H1 (cell line): ENCODE measurements at regions not wholly inside any gene's neighbourhood (a gene's known extent, or its start where the extent isn't known, plus 50 kb on each side); places are given as distances from the start of the nearest gene placed in this dataset.

ENCODE experiments used
- CTCF ChIA-PET: fragments of 300-600 bp; sonication (Branson Sonifier 250); formaldehyde crosslinking; loops from one replicate; lab custom pipeline; 2021; ENCODE audit not compliant: partially characterized antibody; lab: Charles Lee
- POLR2A ChIA-PET: fragments of 300-600 bp; sonication (Branson Sonifier 250); formaldehyde crosslinking; loops from one replicate; lab custom pipeline; 2021; ENCODE audit warnings: inconsistent platforms; ENCODE audit not compliant: partially characterized antibody; lab: Charles Lee
- DNase-seq, 2 experiments: peaks; one replicate each; pipeline versions ENCODE4 v3.0.0 to v3.0.0-alpha.2; 2010 to 2022; ENCODE audit warnings: low spot score in 2 of 2, low read depth in 1 of 2, mixed read lengths in 1 of 2
- FAIRE-seq: peaks from 2 replicates; lab custom pipeline; 2011; peaks lifted over from hg19 to GRCh38; lab: Jason Lieb, UNC
- H2AFZ ChIP-seq: 2 replicates; pipeline ENCODE4 v1.8.1; 2012; ENCODE audit warnings: low read length, inconsistent platforms
- H2AK5ac ChIP-seq: 2 replicates; pipeline ENCODE4 v1.6.1; 2013; ENCODE audit warnings: low read depth, low read length
- H2BK120ac ChIP-seq: replicated peaks from 2 replicates; pipeline ENCODE3; 2013; ENCODE audit warnings: low read depth, low read length, inconsistent platforms
- H2BK12ac ChIP-seq: 2 replicates; pipeline ENCODE4 v1.6.1; 2013; ENCODE audit warnings: low read depth, low read length
- H2BK15ac ChIP-seq: 2 replicates; pipeline ENCODE4 v1.6.1; 2013; ENCODE audit warnings: low read length
- H2BK20ac ChIP-seq: 2 replicates; pipeline ENCODE4 v1.6.1; 2013; ENCODE audit warnings: low read length
- H2BK5ac ChIP-seq: 2 replicates; pipeline ENCODE4 v1.6.1; 2013; ENCODE audit warnings: low read depth, low read length
- H3K14ac ChIP-seq: 2 replicates; pipeline ENCODE4 v1.6.1; 2013; ENCODE audit warnings: inconsistent platforms; ENCODE audit not compliant: insufficient read length
- H3K18ac ChIP-seq: 2 replicates; pipeline ENCODE4 v1.6.1; 2013; ENCODE audit warnings: low read length; ENCODE audit errors: extremely low read depth
- H3K23ac ChIP-seq: 2 replicates; pipeline ENCODE4 v1.6.1; 2013; ENCODE audit warnings: inconsistent platforms; ENCODE audit not compliant: insufficient read length
- H3K23me2 ChIP-seq: 2 replicates; pipeline ENCODE4 v1.6.1; 2013; ENCODE audit warnings: low read depth, low read length
- H3K27ac ChIP-seq: 2 replicates; pipeline ENCODE4 v1.6.1; 2011; ENCODE audit warnings: low read depth, low read length, inconsistent platforms
- H3K27me3 ChIP-seq, 4 experiments: replicated peaks in 1 of 4; 1 replicate in 1 of 4; 2 replicates in 3 of 4; pipeline versions ENCODE4 v1.6.1 to v1.8.1; 2011 to 2013; ENCODE audit warnings: low read length in 3 of 4, mild to moderate bottlenecking in 3 of 4, inconsistent platforms in 2 of 4, mixed read lengths in 2 of 4, moderate library complexity in 1 of 4; ENCODE audit not compliant: control insufficient read depth in 3 of 4, insufficient read depth in 3 of 4; ENCODE audit errors: extremely low read depth in 1 of 4
- H3K36me3 ChIP-seq, 4 experiments: 2 replicates each; pipeline versions ENCODE4 v1.6.1 to v1.8.1; 2011 to 2013; ENCODE audit warnings: mild to moderate bottlenecking in 4 of 4, low read length in 3 of 4, moderate library complexity in 2 of 4, control low read depth in 1 of 4, inconsistent platforms in 1 of 4; ENCODE audit not compliant: insufficient read depth in 4 of 4, control insufficient read depth in 2 of 4
- H3K4ac ChIP-seq: replicated peaks from 2 replicates; pipeline ENCODE3; 2013; ENCODE audit warnings: low read length, low read depth, mixed read lengths, inconsistent platforms; ENCODE audit not compliant: insufficient read length
- H3K4me1 ChIP-seq, 4 experiments: replicated peaks in 1 of 4; 1 replicate in 1 of 4; 2 replicates in 3 of 4; pipeline versions ENCODE4 v1.6.1 to v1.8.1; 2011 to 2013; ENCODE audit warnings: low read length in 3 of 4, inconsistent platforms in 2 of 4, mixed read lengths in 1 of 4; ENCODE audit not compliant: insufficient read depth in 4 of 4, control insufficient read depth in 3 of 4
- H3K4me2 ChIP-seq, 2 experiments: 2 replicates each; pipeline versions ENCODE4 v1.6.1 to v1.8.1; 2011 to 2013; ENCODE audit warnings: low read depth in 2 of 2, low read length in 2 of 2, control low read depth in 1 of 2, inconsistent platforms in 1 of 2, mild to moderate bottlenecking in 1 of 2; ENCODE audit not compliant: insufficient read depth in 1 of 2
- H3K4me3 ChIP-seq, 4 experiments: fragments of 200-600, 300-600 bp in 1 of 4; sonication (generic), shearing (Covaris generic), sonication (Bioruptor Twin) in 1 of 4; 2 replicates each; pipeline versions ENCODE4 v1.5.1 to v1.8.1; 2011 to 2016; ENCODE audit warnings: low read length in 4 of 4, low read depth in 3 of 4, control low read depth in 2 of 4, inconsistent platforms in 2 of 4, mild to moderate bottlenecking in 2 of 4, mixed read lengths in 1 of 4, moderate library complexity in 1 of 4; ENCODE audit not compliant: insufficient read depth in 2 of 4; ENCODE audit errors: extremely low read depth in 1 of 4
- H3K56ac ChIP-seq: replicated peaks from 2 replicates; pipeline ENCODE3; 2013; ENCODE audit warnings: low read depth, mild to moderate bottlenecking, mixed read lengths, low read length, inconsistent platforms; ENCODE audit not compliant: insufficient read length
- H3K79me1 ChIP-seq: 2 replicates; pipeline ENCODE4 v1.6.1; 2013; ENCODE audit warnings: low read depth, low read length, control low read depth
- H3K79me2 ChIP-seq, 2 experiments: 2 replicates each; pipeline versions ENCODE4 v1.6.1 to v1.8.1; 2012 to 2013; ENCODE audit warnings: low read length in 2 of 2, mild to moderate bottlenecking in 2 of 2, inconsistent platforms in 1 of 2; ENCODE audit not compliant: insufficient read depth in 2 of 2, control insufficient read depth in 1 of 2
- H3K9ac ChIP-seq, 4 experiments: replicated peaks in 1 of 4; 1 replicate in 1 of 4; 2 replicates in 3 of 4; pipeline versions ENCODE4 v1.6.1 to v1.8.1; 2011 to 2013; ENCODE audit warnings: low read depth in 3 of 4, low read length in 3 of 4, control low read depth in 2 of 4, mild to moderate bottlenecking in 2 of 4, moderate library complexity in 2 of 4, inconsistent platforms in 1 of 4; ENCODE audit errors: extremely low read depth in 1 of 4
- H3K9me3 ChIP-seq, 2 experiments: 2 replicates each; pipeline versions ENCODE4 v1.6.1 to v1.8.1; 2012 to 2013; ENCODE audit warnings: mild to moderate bottlenecking in 2 of 2, moderate library complexity in 2 of 2, control low read depth in 1 of 2, inconsistent platforms in 1 of 2, low read depth in 1 of 2, low read length in 1 of 2, mixed read lengths in 1 of 2; ENCODE audit not compliant: insufficient read depth in 2 of 2
- H4K20me1 ChIP-seq, 2 experiments: replicated peaks in 1 of 2; 2 replicates each; pipeline versions ENCODE3 to v1.8.1; 2011 to 2013; ENCODE audit warnings: inconsistent platforms in 2 of 2, low read length in 2 of 2, mild to moderate bottlenecking in 1 of 2; ENCODE audit not compliant: insufficient read depth in 2 of 2, control insufficient read depth in 1 of 2
- H4K5ac ChIP-seq: 2 replicates; pipeline ENCODE4 v1.6.1; 2013; ENCODE audit warnings: low read length, low read depth, mixed read lengths, inconsistent platforms; ENCODE audit not compliant: insufficient read length
- H4K8ac ChIP-seq: 2 replicates; pipeline ENCODE4 v1.8.0; 2013; ENCODE audit warnings: mild to moderate bottlenecking, moderate library complexity, low read length, inconsistent platforms; ENCODE audit not compliant: insufficient read depth; ENCODE audit errors: extremely low read depth
- H4K91ac ChIP-seq: replicated peaks from 2 replicates; pipeline ENCODE3; 2013; ENCODE audit warnings: low read length, mixed read lengths, inconsistent platforms; ENCODE audit not compliant: insufficient read length
- ATF3 ChIP-seq: IDR thresholded peaks from 2 replicates; pipeline ENCODE4 v1.6.1; 2011; ENCODE audit warnings: low read depth, mild to moderate bottlenecking, low read length; ENCODE audit not compliant: insufficient read depth
- BCL11A ChIP-seq, 2 experiments: IDR thresholded peaks; one replicate each; pipeline ENCODE4 v1.6.1; 2011; ENCODE audit warnings: low read depth in 2 of 2, low read length in 2 of 2, mild to moderate bottlenecking in 2 of 2
- EGR1 ChIP-seq: IDR thresholded peaks from 2 replicates; pipeline ENCODE4 v1.6.1; 2011; ENCODE audit warnings: low read depth, low read length, borderline replicate concordance
- HDAC6 ChIP-seq: IDR thresholded peaks from one replicate; pipeline ENCODE4 v1.7.1; 2012; ENCODE audit warnings: low read depth, mild to moderate bottlenecking, inconsistent platforms, low read length, moderate library complexity
- JUN ChIP-seq: IDR thresholded peaks from 2 replicates; pipeline ENCODE4 v1.6.1; 2011; ENCODE audit warnings: low read depth, mild to moderate bottlenecking, improper control_type of control experiment, low read length
- JUND ChIP-seq: IDR thresholded peaks from 2 replicates; pipeline ENCODE4 v1.6.1; 2011; ENCODE audit warnings: mild to moderate bottlenecking, improper control_type of control experiment, low read length
- USF2 ChIP-seq: IDR thresholded peaks from 2 replicates; pipeline ENCODE4 v1.6.1; 2011; ENCODE audit warnings: low read length, improper control_type of control experiment
- WGBS, 2 experiments: shearing (Covaris generic) in 1 of 2; methylation state at CpG; one replicate each; pipeline versions ENCODE4 v1.1.6 to v1.1.7; 2013 to 2015; ENCODE audit warnings: low lambda C conversion rate in 2 of 2, mixed read lengths in 2 of 2, inconsistent platforms in 1 of 2, low coverage in 1 of 2, missing lambda C conversion rate in 1 of 2; ENCODE audit not compliant: insufficient replicate concordance in 2 of 2, insufficient coverage in 1 of 2, insufficient read length in 1 of 2; ENCODE audit errors: extremely low coverage in 1 of 2, missing lambda C conversion rate in 1 of 2; 5-methylcytosine and 5-hydroxymethylcytosine counted together
- TF ChIP-seq, protein P1 (sequence below), 3 experiments: IDR thresholded peaks; 1 replicate in 2 of 3; 2 replicates in 1 of 3; pipeline versions ENCODE4 v1.5.1 to v1.6.1; 2011; ENCODE audit warnings: low read length in 3 of 3, mild to moderate bottlenecking in 3 of 3, inconsistent platforms in 2 of 3, low read depth in 1 of 3, moderate library complexity in 1 of 3; ENCODE audit not compliant: insufficient read depth in 1 of 3; ENCODE audit errors: control extremely low read depth in 1 of 3

GRCh38 chr16:17970157-17970765, 366.3 kb downstream of the NPIPA8 start:
- Histone ChIP-seq H3K18ac (no peak overlapping the region), H3K36me3 (no peaks in the 10 kb centered on the region), H2BK12ac (no peak overlapping the region), H2BK5ac (no peak overlapping the region), H3K9me3 (peaks cover 0 to 3% of the 10 kb centered on the region in 2 experiments; a peak in 1 of 4 replicates), H2BK120ac (no peak overlapping the region), H2BK15ac (no peak overlapping the region), H4K91ac (no peak overlapping the region), H3K23ac (no peak overlapping the region), H3K4me2 (no peak overlapping the region), H3K9ac (no peak overlapping the region), H2AK5ac (no peak overlapping the region), H3K23me2 (no peaks in the 10 kb centered on the region), H3K56ac (no peak overlapping the region), H4K8ac (no peak overlapping the region), H3K79me1 (no peaks in the 10 kb centered on the region), H4K5ac (no peak overlapping the region), H2BK20ac (no peak overlapping the region), H3K79me2 (no peaks in the 10 kb centered on the region), H3K4ac (no peak overlapping the region), H3K4me3 (no peak overlapping the region), H2AFZ (no peak overlapping the region), H3K27ac (no peak overlapping the region), H3K14ac (no peak overlapping the region), H3K4me1 (no peaks in the 10 kb centered on the region; a peak in 1 of 7 replicates), H4K20me1 (no peaks in the 10 kb centered on the region), H3K27me3 (no peaks in the 10 kb centered on the region)
- DNase-seq (no peak), FAIRE-seq (no peak)
- CTCF ChIA-PET, result interaction anchor here (0.7 to 2.6 kb wide), 10 partner anchors 8 to 101 kb away, joined by 3 to 12 read pairs (median 4); no protein-coding TSS in a partner anchor
- WGBS, 2 experiments, result 94% methylated on average over 5 of the region's 5 CpGs; no CpG with 5 or more reads in 1 of the 2 experiments
- POLR2A ChIA-PET, result interaction anchor here (1.2 kb wide), 1 partner anchor 13 kb away, joined by 4 read pairs; no protein-coding TSS in a partner anchor
- TF ChIP-seq JUND (no peak), BCL11A (IDR thresholded peaks at IDR 0.05; ENCODE audit: low read depth in 2 of 2, low read length in 2 of 2) (no peak), USF2 (no peak), ATF3 (no peak), EGR1 (no peak), JUN (no peak), HDAC6 (no peak)
- TF ChIP-seq, protein P1, sequence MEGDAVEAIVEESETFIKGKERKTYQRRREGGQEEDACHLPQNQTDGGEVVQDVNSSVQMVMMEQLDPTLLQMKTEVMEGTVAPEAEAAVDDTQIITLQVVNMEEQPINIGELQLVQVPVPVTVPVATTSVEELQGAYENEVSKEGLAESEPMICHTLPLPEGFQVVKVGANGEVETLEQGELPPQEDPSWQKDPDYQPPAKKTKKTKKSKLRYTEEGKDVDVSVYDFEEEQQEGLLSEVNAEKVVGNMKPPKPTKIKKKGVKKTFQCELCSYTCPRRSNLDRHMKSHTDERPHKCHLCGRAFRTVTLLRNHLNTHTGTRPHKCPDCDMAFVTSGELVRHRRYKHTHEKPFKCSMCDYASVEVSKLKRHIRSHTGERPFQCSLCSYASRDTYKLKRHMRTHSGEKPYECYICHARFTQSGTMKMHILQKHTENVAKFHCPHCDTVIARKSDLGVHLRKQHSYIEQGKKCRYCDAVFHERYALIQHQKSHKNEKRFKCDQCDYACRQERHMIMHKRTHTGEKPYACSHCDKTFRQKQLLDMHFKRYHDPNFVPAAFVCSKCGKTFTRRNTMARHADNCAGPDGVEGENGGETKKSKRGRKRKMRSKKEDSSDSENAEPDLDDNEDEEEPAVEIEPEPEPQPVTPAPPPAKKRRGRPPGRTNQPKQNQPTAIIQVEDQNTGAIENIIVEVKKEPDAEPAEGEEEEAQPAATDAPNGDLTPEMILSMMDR (IDR thresholded peaks at IDR 0.05; ENCODE audit: control extremely low read depth in 1 of 3, insufficient read depth in 1 of 3, low read depth in 1 of 3, low read length in 3 of 3), result no peak
